ENCODE measurements at regions not wholly inside any gene's neighbourhood (a gene's known extent, or its start where the extent isn't known, plus 50 kb on each side); places are given as distances from the start of the nearest gene placed in this dataset.

DNA sequence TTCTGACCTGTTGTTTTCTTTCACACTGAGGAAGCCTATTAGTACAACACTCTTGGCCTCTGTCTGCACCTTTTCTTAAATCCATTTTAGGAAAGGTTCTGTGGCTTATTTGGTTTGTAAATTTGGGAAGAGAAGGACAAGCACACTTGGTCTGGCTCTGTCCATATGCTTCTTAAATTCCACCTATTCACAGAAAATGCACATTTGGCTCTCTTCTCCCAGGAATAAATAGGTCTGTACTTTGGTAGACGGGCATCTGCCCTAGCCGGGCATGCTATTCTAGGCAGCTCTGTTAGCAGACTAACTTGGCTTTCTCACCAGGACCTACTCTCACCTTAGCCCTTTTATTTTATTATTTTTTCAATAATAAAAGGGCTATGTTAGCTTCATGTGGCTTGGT, 1211.8 kb upstream of the SLC39A10 start (continued):
- TF ChIP-seq, protein P1, sequence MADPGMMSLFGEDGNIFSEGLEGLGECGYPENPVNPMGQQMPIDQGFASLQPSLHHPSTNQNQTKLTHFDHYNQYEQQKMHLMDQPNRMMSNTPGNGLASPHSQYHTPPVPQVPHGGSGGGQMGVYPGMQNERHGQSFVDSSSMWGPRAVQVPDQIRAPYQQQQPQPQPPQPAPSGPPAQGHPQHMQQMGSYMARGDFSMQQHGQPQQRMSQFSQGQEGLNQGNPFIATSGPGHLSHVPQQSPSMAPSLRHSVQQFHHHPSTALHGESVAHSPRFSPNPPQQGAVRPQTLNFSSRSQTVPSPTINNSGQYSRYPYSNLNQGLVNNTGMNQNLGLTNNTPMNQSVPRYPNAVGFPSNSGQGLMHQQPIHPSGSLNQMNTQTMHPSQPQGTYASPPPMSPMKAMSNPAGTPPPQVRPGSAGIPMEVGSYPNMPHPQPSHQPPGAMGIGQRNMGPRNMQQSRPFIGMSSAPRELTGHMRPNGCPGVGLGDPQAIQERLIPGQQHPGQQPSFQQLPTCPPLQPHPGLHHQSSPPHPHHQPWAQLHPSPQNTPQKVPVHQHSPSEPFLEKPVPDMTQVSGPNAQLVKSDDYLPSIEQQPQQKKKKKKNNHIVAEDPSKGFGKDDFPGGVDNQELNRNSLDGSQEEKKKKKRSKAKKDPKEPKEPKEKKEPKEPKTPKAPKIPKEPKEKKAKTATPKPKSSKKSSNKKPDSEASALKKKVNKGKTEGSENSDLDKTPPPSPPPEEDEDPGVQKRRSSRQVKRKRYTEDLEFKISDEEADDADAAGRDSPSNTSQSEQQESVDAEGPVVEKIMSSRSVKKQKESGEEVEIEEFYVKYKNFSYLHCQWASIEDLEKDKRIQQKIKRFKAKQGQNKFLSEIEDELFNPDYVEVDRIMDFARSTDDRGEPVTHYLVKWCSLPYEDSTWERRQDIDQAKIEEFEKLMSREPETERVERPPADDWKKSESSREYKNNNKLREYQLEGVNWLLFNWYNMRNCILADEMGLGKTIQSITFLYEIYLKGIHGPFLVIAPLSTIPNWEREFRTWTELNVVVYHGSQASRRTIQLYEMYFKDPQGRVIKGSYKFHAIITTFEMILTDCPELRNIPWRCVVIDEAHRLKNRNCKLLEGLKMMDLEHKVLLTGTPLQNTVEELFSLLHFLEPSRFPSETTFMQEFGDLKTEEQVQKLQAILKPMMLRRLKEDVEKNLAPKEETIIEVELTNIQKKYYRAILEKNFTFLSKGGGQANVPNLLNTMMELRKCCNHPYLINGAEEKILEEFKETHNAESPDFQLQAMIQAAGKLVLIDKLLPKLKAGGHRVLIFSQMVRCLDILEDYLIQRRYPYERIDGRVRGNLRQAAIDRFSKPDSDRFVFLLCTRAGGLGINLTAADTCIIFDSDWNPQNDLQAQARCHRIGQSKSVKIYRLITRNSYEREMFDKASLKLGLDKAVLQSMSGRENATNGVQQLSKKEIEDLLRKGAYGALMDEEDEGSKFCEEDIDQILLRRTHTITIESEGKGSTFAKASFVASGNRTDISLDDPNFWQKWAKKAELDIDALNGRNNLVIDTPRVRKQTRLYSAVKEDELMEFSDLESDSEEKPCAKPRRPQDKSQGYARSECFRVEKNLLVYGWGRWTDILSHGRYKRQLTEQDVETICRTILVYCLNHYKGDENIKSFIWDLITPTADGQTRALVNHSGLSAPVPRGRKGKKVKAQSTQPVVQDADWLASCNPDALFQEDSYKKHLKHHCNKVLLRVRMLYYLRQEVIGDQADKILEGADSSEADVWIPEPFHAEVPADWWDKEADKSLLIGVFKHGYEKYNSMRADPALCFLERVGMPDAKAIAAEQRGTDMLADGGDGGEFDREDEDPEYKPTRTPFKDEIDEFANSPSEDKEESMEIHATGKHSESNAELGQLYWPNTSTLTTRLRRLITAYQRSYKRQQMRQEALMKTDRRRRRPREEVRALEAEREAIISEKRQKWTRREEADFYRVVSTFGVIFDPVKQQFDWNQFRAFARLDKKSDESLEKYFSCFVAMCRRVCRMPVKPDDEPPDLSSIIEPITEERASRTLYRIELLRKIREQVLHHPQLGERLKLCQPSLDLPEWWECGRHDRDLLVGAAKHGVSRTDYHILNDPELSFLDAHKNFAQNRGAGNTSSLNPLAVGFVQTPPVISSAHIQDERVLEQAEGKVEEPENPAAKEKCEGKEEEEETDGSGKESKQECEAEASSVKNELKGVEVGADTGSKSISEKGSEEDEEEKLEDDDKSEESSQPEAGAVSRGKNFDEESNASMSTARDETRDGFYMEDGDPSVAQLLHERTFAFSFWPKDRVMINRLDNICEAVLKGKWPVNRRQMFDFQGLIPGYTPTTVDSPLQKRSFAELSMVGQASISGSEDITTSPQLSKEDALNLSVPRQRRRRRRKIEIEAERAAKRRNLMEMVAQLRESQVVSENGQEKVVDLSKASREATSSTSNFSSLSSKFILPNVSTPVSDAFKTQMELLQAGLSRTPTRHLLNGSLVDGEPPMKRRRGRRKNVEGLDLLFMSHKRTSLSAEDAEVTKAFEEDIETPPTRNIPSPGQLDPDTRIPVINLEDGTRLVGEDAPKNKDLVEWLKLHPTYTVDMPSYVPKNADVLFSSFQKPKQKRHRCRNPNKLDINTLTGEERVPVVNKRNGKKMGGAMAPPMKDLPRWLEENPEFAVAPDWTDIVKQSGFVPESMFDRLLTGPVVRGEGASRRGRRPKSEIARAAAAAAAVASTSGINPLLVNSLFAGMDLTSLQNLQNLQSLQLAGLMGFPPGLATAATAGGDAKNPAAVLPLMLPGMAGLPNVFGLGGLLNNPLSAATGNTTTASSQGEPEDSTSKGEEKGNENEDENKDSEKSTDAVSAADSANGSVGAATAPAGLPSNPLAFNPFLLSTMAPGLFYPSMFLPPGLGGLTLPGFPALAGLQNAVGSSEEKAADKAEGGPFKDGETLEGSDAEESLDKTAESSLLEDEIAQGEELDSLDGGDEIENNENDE (IDR thresholded peaks at IDR 0.05; ENCODE audit: insufficient replicate concordance, low read length), result no peak
- no peak for TF ChIP-seq SUZ12 (IDR thresholded peaks at IDR 0.05; ENCODE audit: low read length)
- no peak for TF ChIP-seq SIX5 (IDR thresholded peaks at IDR 0.05; ENCODE audit: low read depth, low read length)
- no peak for TF ChIP-seq TCF12 (IDR thresholded peaks at IDR 0.05; ENCODE audit: low read depth, low read length)
- no peak for TF ChIP-seq MAFK (IDR thresholded peaks at IDR 0.05; ENCODE audit: low read depth, low read length)
- no peak for TF ChIP-seq CBX8 (IDR thresholded peaks at IDR 0.05; ENCODE audit: borderline replicate concordance, low read depth, low read length)
- TF ChIP-seq BCL11A (IDR thresholded peaks at IDR 0.05; ENCODE audit: low read depth in 2 of 2, low read length in 2 of 2), result no peak
- no peak for TF ChIP-seq CBX5 (IDR thresholded peaks at IDR 0.05; ENCODE audit: low read depth, low read length)
- no peak for TF ChIP-seq POLR2AphosphoS5 (IDR thresholded peaks at IDR 0.05; ENCODE audit: low read depth, low read length)
- TF ChIP-seq RXRA (IDR thresholded peaks at IDR 0.05; ENCODE audit: insufficient read depth, low read depth, low read length), result no peak
- TF ChIP-seq CHD1 (IDR thresholded peaks at IDR 0.05; ENCODE audit: low read depth, low read length), result no peak
- TF ChIP-seq TAF1 (IDR thresholded peaks at IDR 0.05; ENCODE audit: low read depth, low read length), result no peak
- TF ChIP-seq BACH1 (IDR thresholded peaks at IDR 0.05; ENCODE audit: low read length), result no peak
- no peak for TF ChIP-seq GTF2F1 (IDR thresholded peaks at IDR 0.05; ENCODE audit: borderline replicate concordance, low read depth, low read length)
